SH-SY5Y (cell line): ENCODE measurements at regions not wholly inside any gene's neighbourhood (a gene's known extent, or its start where the extent isn't known, plus 50 kb on each side); places are given as distances from the start of the nearest gene placed in this dataset.

Experiments used
- GATA2 ChIP-seq: IDR thresholded peaks from 2 replicates; pipeline ENCODE4 v1.6.1; 2011; ENCODE audit warnings: mild to moderate bottlenecking, low read depth, low read length
- GATA3 ChIP-seq: IDR thresholded peaks from 2 replicates; pipeline ENCODE4 v1.6.1; 2011; ENCODE audit warnings: low read depth, mild to moderate bottlenecking, low read length, moderate library complexity

- TF ChIP-seq GATA2: no peak
- TF ChIP-seq GATA3: no peak
These were observed 79.2 kb upstream of the MGAT5 start for GRCh38 chr2:134174711-134175110.
